SK-N-DZ (cell line): ENCODE measurements at regions not wholly inside any gene's neighbourhood (a gene's known extent, or its start where the extent isn't known, plus 50 kb on each side); places are given as distances from the start of the nearest gene placed in this dataset.
A peak's percentile ranks its signal among the peaks of the same experiment; 100 is the strongest.

Experiments used
- DNase-seq: peaks from one replicate; pipeline ENCODE4 v3.0.0-alpha.2; 2015; ENCODE audit warnings: low spot score

DNA sequence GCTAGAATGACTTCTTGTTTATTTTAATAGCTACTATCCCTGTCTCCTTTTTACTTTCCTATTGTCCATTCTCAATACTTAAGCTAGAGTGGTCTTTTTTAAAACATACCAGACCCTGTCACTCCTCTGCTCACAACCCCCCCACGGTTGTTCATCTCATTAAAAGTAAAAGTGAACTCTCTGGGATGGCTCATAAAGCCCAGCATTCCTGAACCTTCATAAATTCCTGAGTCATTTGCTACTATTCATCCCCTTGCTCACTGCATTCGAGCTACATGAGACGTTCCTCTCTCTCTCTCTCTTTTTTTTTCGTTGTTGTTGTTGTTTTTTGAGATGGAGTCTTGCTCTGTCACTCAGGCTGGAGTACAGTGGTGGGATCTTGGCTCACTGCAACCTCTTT is 148.7 kb upstream of the DSEL start:
- no peak for DNase-seq

DNA sequence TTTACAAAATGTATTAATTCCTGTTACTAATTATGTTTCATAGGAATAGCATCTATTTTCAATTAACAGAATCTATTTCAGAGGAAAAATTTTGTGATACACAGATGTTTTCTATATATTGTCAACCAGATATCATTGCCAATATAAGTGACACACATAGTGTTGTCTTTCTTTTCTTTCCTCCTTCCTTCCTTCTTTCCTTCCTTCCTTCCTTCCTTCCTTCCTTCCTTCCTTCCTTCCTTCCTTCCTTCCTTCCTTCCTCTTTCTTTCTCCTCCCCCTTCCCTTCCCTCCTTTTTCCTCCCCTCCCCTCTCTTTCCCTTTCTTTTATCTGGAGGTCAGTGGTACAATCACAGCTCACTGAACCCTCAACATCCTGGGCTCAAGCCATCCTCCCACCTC is 146.5 kb upstream of the DSEL start:
- DNase-seq = no peak

DNA sequence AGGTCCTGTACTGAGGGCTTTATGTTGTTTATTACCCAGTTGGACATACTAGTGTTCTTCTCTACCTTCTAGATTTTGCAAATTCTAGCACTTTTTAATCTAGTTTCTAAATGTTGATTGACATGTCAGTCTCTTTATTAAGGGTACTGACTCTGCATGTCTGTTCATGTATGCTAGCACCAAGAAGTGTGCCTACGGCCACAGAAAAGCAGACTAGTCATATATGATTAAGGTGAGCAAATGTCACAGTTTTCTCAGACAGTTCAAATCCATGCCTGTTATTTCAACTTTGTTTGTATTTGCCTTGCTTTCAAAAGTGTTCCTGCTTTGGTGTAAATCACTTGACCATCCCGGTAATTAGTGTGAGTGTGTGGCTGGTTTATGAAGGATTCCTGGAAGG is 145.0 kb upstream of the DSEL start:
- no peak for DNase-seq

DNA sequence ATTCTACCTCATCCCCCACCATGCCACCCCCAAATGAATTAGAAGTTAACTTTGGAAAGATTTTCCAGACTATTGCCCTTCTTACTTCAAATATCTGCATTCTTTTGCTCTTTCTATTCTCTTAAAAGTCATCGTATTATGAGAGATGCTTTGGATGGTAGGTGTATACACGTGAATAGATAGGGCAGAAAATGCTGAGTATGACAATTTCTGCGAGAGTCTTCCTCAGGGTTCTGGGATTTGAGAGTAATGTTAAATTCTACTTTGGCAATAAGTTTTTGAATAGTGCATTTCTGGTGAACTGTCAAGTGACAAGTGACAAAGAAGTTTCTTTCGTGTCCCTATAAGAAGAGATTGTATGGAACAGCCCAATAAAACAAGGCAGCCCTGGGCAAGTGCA is 137.6 kb upstream of the DSEL start:
- DNase-seq = no peak

DNA sequence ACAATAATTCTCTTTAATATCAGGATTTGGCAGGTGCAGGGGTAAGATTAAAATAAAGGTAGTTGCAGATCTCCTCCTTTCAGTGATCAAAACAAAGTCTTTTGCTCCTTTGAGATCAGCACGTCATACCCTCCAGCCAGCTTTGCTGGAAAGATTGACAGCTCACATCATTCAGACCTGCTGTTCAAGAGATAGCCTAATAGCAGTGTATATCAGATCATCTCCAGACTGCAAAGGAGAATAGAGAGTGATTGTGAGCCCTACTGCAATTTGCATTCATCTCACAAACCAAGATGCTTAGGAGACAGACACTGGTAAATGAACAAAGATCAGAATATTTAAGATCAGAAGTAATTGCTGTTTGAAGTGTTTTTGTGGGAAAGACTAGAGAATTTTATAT is 135.8 kb upstream of the DSEL start:
- DNase-seq = peak; percentile 17

DNA sequence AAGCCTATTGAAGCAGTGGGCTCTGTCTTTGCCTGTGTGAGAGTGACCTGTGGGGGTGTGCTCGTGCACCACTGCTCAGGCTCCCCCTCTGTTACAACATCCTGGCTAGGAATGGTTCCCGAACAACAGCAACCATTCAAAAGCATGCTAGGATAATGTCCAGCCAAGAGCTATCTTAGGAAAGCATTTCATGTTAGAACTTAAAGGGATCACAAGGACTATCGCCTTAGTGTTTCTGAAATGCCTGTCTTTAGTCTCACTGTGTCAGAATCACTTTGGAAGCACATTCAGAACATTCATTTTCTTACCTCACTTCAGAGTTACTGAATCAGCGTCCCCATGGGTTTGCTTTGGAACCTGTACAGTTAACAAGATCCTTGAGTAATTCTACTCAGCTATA is 134.9 kb upstream of the DSEL start:
- no peak for DNase-seq

DNA sequence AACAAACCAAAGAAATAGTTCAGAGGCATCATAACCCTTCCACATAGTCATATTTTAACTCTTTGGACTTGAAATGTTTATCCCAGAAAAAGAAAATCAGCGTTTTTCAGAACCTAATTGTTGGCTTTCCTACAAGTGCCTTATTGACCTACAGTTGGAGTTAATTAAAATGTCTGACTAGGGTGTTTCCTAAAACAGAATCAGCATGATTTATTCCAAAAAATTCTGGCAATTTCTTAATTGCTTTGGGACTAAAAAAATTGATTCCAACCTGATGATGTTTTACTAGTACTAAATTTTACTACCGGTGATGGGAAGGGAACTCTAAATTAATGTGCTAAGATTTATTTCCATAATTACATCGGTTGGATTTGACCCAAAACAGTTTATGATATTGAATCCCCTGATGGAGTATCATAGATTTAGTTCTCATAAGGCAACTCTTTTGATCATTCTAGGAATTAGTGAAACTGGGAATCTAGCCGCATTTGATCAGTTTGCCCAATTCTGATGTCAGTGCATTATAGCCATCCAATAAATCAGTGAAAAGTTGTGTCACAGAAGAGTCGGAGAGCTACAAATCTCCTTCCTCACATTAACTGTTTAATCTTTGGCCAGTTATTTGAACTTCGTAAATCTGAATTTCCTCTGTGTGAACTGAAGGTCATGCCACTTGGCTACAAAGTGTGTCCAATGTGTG is 134.3 kb upstream of the DSEL start:
- DNase-seq = no peak

DNA sequence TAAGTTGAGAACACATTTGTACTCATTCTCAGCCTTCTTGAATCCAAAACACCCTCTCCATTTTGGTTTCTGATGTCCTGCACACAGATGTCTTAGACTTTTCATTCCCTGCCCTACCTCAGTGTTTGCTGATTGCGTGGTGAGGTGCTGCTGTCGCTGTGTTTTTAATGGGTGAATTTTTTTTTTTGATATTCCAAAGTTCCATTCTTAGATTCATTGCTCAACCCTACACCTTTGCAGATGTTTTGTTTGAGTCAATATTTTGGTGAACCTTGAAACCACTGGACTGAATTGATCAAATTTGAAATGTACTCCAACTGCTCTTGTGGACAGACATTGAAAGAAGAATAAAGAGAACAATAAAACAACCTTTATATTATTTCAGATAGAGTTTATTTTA is 130.4 kb upstream of the DSEL start:
- no peak for DNase-seq

DNA sequence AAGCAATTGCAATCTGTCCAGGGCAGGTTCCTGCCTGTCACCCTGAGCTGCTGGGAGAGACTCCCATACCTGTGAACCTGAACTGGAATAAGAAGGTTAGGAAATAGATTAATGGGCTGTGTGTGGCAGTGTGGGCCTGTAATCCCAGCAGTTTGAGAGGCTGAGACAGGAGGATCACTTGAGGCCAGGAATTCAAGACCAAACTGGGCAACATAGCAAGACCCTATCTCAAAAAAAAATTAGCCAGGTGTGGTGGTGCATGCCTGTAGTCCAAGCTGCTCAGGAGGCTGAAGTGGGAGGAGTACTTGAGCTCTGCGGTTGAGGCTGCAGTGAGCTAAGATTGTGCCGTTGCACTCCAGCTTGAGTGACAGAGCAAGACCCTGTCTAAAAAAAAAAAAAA is 127.7 kb upstream of the DSEL start:
- no peak for DNase-seq

DNA sequence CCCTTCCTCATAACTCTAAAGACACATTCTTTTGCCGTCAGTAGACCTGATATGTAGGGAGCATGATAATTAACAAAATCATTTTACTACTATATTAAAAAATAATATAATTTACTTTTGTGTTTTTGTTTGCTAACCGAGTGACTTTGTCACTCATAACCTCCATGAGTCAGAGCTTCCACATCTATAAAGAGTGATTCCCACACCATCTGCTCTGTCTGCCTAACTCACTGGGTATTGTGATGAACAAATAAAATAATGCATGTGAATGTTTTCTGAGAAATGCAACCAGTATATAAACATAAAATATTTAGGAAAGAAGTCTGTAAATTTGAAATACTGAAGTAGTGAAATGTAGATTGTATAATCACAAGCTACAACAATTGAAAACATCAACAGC is 123.4 kb upstream of the DSEL start:
- no peak for DNase-seq

DNA sequence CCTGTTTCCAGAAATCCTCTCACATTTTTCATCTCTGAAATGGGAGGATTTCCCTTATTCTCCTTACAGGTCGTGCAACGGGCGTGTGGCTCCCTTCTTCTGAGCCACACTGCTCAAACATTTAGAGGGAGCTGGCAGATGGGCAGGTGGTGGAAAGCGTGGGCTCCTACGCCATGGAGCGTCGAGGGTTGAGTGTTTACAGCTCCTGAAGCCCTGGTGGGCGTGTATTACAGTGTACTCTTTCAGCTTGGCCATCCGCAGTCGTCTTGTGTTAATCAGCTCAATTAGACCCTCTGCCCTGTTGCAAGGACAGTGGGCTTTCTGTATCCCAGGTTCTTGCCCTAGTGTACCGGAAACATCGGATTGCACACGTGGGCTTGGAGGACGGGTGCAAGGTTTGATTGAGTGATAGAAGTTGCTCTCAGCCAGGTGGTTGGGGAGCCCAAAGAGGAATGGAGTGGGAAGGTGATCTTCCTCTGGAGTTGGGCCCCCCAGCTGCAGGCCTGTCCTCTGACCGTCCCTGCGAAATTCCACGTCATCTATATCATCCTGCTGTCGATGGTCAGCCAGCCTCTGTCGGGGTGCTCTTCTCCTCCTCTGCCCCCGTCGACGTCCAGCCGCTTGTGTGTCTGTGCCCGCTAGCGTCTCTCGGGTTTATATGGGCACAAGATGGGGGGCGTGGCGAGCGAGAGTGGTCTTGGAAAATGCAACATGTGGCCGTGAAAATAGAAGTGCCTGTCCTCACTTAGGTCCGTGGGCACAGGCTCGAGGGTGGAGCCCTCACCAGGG is 120.3 kb upstream of the DSEL start:
- no peak for DNase-seq

DNA sequence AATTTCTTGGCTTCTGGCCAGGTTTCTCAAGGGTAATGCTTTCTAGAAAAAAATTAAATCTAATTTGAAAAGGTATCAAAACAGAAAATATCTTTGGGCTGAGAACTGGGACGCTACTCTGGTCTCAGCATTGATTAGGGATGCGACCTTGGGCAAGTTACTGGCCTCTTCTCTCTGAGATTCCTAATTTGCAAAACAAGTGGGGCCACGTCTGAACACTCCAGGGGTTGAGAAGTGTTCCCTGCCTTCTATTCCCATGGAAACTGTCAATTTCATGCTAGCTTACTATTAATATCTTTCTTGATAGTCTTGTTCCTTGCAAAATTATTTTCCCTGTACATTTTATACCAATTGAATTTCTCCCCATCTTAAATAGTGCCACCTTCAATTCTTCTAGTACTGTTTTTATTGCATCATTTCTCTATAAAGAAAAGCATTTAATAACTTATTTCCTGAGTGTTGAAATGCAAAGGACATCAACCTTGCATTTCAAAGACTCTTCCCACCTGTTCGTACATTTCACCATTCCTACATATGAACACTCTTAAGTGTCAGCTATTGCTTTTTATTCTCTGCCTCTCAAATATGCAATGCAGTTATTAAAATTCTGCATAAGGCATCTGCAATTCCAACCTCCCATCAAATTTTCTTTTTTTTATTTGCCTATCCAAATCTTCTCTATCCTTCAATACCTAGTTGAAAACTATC is 118.3 kb upstream of the DSEL start:
- no peak for DNase-seq

DNA sequence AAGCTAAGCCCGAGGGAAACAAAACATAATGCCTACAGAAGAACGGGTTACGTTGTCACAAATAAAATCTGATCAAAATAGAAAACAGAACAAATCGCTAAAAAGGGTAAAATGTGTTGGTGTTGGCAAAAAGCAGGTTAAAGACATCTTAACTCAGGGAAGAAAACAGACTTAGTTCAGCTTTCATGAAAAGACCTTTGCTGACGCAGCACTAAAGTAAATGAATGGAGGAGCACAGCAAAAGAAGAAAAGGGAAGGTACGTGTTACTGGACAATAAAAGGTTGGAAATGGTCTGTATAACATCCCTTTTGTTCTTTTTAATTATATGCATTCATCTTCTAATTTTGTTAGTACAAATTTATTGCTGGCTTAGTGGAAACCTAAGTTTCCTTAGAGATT is 117.4 kb upstream of the DSEL start:
- no peak for DNase-seq

DNA sequence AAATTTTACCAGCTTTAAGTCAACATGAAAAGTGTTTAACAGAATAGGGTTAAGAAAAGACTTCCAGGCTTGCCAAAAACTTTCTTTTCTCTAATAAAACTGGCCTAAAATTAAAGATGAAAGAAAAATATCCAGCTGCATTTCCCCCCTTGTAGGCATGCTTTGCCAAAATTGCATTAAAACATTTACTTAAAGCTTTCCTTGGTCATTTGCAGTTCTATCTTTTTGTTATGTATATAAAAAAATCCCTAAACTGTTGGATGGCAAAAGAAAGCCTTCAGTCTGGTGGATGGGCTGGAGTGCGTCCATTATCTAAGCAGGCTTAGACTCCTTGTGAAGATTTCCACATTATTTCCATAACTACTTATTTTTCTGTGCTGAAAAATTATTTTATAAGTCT is 105.4 kb upstream of the DSEL start:
- DNase-seq = no peak

DNA sequence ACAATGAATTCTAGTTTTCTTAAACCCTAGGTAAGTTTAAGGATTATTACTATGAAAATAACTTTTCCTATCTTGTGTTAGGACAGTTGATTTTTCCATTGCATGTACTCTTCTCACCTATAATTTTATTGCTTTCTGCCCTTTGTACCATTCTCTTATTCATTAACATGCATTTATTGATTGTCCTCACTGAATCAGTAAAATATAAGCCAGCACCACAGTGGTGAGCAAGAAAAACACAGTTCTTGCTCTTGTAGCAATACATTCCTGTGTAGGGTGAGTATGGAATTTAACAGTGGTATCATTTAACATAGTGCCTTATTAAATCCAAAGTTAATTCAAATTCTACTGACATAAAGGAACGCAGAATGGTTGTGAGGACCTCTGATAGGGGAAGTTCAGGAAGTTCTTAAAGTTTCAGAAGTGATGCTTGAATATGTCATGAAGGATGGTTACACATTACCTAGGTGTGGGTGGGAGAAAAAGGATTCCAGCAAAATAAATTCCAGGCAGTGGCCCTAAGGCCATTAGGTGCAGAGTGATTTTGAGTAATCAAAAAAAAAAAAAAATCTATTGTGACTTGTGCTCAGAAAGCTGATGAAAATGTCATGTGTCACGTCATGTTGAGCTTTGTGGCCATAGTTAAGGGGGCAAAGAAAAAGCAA is 104.7 kb upstream of the DSEL start:
- no peak for DNase-seq

DNA sequence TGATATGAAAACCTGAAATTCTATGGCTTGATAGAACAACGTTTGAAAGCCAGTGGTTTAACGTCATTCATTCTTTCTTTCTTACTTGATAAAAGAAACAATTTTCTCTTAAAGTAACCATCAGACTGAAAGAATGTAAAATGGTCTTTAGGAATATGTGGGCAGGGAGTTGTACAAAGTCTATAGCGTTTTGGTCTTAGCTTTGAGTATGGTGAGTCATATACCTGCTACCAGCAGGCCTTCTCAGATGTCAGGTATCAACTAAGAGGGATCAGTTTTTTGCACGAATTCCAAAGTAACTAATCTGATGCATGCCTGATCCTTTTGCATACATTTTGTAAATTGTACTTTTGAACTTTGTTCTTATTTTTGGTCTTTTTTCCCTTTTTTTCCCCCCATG is 101.5 kb upstream of the DSEL start:
- no peak for DNase-seq

DNA sequence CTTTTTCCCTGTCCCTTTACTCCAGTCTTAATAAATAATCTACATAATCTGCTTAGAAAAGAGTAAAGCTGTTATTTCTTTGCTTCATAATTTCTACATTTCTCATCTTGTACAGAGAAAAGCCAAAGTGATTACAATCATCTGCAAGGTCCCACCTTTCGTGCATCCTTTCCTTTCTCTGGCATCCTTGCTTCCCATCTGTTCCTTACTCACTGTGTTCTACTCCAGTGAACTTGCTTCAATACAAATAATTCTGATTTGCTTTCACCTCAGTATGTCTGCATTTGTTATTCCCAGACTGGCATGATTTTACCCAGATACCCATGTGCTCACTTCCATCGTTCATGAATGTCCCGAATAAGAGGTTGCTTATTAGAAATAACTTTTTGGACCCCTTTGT is 99.4 kb upstream of the DSEL start:
- DNase-seq = no peak

DNA sequence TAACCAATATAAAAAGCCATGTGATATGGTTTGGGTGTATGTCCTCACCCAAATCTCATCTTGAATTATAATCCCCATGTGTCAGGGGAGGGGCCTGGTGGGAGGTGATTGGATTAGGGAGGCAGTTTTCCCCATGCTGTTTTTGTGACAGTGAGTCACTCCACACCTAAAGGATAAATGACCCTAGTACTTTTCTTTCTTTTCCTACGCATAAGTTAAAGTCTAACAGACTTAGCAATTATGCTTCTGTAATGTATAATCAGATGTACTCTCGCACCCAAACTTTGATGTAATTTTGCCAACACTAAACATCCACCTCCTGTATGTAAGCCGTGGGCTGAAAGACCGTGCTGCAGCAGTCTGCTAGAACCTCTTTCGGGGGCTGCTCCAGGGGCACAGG is 97.2 kb upstream of the DSEL start:
- no peak for DNase-seq

DNA sequence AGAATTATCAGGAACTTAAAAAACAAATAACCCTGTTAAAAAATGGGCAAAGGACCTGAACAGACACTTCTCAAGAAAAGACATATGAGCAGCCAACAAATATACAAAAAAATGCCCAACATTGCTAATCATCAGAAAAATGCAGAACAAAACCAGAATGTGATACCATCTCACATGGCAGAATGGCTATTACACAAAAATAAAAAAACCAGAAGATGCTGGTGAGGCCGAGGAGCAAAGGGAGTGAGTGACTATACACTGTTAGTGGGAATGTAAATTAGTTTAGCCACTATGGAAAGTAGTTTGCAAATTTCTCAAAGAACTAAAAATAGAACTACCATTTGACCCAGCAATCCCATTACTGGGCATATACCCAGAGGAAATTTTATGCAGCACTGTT is 95.8 kb upstream of the DSEL start:
- DNase-seq = no peak

DNA sequence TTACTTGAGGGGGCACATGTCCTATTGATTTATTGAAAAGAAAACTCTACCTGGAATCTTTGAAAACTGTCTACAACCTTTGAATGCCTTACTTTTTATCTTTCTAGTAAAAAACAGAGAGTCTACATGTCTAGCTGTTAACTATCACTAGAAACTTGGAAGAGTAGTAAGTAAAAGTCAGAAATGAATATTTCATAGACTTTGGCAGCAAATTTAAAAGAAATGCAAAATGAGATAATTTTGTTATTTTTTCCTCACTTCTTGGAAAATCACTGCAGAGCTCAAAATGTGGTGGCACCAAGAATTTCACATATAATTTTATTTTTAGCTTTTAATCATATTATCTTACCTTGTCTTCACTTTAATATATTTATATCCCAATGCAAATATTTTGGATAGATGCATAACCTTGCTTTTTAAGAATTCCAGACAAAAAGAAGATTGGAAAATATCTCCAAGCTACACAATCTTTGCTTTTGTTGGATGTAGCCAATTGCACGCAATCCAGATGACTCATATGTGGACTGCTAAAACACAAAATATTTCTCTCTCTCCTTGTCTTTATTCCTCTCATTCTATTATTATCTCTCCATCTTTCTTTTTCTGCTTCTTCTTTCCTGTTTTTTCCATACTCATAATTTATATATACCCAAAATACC is 92.2 kb upstream of the DSEL start:
- no peak for DNase-seq

DNA sequence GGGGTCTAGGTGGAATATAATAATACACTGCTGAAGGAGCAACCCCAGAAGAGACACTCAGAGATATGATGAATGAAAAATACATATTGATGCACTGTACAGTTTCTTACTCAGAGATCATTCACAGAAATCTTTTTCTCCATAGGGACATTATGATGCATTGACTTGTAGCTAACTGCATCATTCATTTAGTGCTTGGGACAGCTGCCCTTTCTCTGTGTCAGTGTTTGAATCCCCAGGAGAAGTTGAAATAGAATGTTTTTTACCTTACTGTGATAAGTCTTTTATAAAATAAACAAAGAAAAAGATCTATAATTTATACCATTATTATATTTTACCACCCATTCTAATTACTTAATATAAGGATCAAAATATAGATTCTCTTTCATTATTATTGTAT is 91.7 kb upstream of the DSEL start:
- DNase-seq = no peak
